HG03175 (cell line): ENCODE measurements at regions not wholly inside any gene's neighbourhood (a gene's known extent, or its start where the extent isn't known, plus 50 kb on each side); places are given as distances from the start of the nearest gene placed in this dataset.

Experiments used
- ATAC-seq: cut with Tn5 transposase; IDR thresholded peaks from one replicate; pipeline ENCODE4 v1.9.1; 2021; ENCODE audit warnings: mild to moderate bottlenecking, moderate library complexity; ENCODE audit not compliant: unreplicated experiment

DNA sequence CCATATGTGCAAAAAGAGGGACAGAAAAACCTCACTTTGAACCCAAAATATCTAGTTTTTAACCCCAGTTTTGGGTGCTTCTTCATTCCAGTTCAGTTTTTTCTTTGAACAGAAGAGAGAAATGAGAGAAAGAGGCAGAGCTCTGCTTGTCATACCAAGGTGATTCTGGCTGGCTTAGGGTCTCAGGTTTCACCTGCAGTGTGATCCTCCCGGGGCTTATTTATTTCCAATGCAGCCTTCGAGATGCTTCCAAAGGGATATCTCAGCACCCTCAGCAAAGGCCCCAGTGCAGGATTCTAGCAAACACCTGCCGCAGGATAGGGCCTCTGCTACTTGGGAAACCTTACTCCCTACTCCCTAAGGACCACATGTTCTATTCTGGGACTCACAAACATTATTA lies 131.3 kb downstream of the WDR11 start:
- ATAC-seq: no peak

DNA sequence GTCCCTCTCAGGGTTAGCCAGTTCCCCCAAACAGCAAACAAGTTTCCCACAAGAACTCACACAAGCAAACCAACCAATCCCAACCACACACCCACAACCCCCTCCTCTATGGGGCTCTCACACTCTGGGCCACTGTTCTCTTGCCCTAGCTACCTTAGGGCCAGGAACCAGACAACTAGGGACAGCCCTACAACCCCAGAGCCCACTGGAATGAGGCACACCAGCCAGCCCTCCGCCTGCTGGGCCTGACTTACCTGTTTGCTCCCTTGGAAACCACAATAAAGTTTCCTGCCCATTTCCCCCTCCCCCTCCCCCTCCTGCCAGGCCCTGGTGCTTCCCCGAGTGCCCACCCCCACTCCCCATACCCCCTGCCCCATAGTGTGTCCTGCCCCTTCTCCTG lies 132.6 kb downstream of the WDR11 start:
- no peak for ATAC-seq

DNA sequence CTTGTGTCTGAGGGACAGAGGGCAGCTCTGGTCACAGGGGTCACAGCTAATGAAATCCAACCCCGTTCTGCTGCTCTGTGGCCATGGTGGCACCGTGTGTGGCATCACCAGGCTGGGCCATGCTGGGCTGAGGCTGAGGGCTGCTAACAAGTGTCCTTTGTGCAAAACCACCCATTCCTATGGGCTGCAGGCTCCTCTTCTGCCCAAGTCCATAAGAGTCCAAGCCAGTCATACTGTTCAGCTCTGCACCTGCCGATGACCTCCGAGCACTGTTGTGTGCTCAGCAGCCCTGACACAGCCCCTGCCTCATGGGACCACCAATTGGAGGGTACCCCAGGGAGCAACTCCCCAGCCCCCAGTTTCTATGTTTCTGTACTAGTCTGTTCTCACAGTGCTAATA lies 133.1 kb downstream of the WDR11 start:
- ATAC-seq: no peak

DNA sequence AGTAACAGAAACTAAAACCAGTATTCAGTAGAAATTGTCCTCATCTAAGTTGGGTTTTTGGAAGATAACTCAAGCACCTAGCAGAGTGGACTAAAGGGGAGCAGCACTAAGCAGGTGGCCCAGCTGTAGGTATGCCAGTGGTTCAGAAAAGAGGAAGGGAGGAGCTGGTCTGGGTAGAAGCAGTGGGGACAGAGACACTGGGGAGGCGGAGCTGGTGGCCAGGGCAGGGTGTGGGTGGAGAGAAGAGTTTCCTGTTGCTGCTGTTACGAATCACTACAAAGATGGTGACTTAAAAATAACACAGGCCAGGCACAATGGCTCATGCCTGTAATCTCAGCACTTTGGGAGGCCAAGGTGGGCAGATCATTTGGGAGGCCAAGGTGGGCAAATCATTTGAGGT lies 136.2 kb downstream of the WDR11 start:
- ATAC-seq: no peak

DNA sequence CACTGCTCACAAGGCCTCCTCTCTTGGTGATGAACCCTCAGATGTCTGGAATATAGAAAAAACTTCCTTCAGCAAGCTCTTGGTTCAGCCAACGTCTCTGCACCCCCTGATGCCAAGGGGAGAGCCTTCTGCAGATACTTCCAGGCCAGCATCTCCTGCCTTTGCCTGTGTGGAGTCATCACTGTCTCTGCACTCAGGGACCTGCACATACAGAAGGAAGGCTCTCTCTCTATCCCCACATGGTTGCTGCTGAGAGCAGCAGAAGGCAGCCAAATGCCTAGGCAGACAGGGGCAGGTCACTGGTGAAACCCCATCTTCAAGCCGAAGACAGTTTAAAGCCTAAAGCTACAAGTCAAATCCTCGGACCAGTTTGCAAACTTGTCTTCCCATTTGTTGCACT lies 137.6 kb downstream of the WDR11 start:
- ATAC-seq: no peak

DNA sequence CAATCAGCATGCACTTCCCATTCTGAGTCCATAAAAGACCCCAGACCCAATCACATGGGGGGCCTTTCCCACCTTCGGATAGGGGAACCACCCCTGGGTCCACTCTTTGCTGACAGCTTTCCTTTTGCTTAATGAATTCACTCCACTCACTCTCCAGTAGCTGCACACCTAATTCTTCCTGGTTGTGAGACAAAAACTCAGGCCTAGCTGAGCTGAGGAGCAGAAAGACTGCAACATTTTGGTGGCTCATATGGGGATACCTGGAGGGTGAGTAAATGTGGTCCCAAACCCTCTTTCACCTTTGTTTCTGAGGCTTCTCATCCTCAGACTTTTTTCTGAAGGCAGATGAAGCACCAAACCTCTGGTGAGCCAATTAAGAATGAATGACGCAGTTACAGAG lies 138.1 kb downstream of the WDR11 start:
- no peak for ATAC-seq

DNA sequence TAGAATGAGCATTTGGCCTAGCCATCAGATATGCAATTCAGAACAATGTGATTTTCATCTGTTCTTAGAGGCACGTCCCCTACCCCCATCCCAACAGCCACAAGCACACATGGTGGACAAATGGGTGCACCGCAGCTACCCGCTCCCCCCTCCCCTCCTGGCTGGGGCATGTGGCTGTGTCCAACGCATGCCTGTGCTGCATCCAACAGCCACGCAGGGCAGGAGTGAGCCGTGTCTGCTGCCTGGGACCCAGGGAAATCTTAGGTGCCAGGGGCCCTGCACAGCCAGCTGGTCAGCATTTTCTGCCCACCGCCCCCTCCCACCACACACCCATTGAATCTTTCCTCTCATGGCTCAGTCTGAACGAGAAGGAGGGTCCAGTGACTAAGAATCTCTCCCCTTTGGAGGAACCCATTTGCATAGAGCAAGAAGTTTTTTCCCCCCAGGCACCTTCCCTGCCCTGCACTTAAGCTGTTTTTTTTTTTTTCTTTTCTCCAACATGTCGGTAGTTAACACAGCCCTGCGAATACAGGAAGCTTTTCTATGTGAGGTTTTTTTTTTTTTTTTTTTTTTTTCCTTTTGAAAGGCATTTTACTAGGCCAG lies 138.9 kb downstream of the WDR11 start:
- ATAC-seq: no peak

DNA sequence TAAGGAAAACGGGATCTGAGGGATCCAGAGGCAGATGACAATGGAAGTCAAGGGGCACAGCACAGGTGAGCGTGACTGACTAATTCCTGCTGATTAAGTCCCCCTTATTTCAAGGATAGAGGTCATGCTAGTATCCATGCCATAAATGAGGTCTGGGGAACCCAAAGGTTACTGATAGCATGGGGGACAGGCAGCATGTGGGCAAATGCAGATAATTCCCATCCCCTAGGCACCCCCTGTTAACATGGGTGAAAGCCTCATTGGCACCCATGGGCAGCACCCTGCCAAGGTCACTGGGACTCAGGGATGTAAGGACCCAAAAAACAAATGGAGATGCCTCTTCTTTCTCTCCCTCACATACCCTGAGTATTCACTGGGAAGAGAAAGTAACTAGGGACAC lies 139.7 kb downstream of the WDR11 start:
- ATAC-seq: no peak

DNA sequence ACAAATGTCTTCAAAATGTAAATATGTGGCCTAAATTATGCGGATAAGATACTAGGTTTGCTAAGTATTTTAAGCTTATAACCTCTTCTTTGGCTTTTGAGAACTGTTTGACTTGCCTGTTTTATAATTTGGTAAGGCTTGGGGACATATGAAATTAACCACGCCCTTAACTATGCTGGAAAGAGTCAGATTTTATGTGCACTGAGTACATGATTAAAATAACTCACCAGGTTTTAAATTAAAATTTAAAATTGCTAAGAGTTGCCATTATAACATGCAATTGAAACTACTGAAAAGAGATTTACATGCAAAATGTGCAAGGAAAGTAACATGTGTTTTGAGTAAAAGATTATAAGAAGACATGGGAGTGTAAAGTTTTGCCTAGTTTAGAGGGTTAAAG lies 141.9 kb downstream of the WDR11 start:
- no peak for ATAC-seq

DNA sequence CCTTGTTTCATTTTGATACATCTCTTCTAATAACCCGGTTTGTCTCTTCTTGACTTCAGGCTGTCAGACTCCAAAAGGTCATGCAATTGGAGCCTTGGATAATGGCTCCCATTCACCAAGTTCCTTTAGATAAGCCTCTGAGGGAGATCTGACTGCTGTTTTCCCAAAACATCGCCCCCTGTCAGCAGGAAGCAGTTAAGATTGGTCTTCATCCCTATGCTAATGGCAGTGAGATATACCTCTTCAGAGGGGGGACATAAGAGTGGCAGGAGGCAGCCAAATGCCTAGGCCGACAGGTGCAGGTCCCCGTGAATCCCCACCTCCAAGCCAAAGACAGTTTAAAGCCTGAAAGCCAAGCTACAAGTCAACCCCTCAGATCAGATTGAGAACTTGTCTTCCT lies 144.6 kb downstream of the WDR11 start:
- no peak for ATAC-seq

DNA sequence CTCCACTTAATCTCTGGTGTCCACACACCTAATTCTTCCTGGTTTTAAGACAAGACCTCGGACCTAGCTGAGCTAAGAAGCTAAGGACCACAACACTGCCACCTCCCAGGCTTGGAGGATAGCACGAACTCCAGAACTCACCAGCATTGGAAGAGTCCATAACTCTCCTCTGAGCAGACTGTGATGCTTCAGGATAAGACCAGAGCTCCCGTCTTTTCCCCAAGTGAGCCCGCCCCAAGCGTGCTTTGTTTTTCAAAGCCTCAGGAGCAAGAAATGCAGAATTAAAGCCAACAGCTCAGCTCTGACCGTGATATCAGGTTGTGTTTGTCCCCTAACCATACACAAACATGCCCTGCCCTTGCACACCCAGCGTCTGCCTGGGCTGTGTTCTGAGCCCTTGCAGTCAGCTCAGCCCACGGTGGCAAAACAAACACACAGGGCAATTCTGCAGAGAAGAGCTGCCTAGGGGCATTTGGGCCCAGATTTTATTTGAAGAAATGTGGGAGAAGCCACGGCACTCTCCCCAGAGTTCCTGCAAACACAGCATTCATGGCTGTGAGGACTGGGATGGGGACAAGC lies 145.4 kb downstream of the WDR11 start:
- no peak for ATAC-seq

DNA sequence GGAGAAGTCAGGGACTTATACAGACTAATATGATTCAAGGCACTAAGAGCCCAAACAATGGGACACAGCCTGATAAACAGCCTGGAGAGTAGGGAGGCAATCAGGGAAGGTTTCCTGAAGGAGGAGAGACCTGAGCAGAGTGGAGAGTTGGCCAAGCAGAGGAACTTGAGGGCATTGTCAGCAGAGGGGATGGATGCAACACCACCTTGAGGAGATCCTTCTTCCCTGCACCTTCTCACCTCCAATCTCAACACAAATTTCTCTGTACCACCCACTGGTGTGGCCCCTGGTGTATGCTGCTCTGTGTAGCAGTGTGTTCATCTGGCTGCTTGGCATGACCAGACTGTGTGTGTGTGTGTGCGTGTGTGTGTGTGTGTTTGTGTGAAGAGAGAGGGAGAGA lies 146.2 kb downstream of the WDR11 start:
- ATAC-seq: no peak

DNA sequence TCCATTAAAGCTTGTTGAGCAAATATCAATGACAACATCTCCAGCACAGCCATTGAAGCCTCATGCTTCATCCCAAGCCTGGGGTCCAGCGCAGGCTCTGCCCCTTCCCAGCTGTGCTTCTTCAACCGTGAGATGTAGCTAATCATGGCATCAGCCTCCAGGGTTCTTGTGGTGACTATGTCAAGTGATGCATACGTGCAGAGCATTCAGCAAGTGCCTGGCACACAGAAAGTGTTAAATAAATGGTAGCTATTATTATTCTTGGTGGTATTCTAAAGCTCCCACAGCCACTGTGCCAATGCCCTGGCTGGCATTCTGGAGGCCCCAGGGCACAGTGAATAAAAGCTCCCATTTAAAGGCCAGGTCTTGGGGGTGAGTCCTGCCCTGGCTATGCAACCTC lies 146.6 kb downstream of the WDR11 start:
- ATAC-seq: no peak

DNA sequence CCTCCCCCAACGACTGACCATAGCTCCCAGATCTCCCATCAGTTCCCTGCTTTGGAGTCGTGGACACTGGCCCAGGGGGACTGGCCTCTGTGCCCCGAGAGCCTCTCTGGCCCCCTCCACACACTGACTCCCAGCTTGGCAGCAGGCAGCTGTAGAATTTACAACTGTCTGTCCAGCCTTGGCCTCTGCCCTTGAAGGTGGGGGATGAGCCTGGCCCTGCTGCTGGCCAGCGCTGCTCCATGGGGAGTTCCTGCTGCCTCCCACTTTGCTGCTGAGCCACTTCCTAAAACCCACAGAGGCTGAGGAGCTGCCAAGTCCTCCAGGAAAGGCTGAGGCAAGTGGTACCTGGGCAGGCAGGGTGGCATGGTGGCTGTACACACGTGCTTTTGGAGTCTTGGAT lies 147.1 kb downstream of the WDR11 start:
- no peak for ATAC-seq

DNA sequence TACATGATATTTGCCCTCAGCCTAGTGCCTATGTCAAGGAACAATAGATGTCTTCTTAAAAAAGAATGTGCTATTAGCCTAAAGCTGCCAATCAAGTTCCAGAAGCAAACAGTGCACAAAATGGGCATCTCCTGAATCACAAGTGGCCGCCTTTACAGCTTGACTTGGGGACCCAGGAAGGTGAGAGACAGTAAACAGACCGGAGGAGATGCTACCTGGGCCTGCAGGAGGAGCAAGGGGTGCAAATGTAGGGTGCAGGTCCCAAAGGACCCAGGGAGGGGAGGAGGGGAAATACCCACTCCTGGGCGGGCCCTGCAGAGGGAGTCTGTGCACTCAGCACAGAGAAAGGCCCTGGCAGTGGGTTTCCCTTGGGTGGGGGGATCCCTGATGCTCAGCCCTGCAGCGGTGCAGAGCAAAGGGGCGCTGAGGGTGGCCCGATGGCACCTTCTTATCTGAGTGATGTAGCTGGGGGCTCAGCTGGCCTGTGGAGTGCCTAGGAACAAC lies 147.7 kb downstream of the WDR11 start:
- no peak for ATAC-seq

DNA sequence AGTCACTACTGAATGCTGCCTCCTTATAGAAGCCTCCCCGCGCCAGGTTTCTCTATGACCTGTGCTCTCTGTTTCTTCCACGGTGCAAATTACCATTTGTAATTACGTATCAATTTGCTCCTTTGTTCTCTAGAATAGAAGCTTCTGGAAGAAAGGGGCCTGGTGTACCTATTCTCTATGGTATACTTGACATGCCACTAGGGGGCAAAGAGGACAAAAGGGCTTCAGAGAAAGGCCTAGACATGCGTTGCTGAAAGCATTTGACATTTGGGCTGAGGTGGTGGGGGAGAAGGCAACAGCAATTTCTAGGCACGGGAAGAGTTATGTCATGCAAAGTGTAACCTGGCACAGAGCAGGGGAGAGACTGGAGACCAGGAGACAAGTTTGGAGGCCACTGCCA lies 148.7 kb downstream of the WDR11 start:
- ATAC-seq: no peak

DNA sequence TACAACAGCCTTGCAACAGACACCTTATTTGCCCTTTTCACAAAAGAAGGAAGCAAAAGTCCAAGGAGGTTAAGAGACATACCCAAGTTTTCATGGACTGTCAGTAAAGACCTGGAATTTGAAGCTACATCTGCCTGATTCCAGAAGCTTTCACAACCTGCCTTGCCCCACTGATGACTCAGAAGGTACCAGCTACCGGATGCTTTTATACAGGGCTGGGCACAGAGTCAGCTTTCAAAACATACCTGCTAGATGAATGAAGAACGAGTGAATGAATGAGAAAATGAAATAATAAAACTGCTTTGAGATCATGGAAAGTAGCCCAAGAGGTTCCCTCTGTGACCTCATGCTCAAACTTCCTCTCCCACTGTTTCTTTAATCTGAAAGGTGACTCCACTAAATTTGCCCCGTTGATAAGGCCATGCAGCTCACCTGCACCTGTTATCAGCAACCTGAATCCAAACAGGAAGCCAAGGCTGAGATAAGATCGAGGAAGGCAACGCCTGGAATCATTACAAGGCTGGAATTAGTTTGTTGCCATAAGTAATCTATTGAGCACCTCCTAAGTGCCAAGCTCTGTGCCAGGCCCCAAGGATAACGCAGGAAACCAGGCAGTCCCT lies 151.5 kb downstream of the WDR11 start:
- ATAC-seq: no peak

DNA sequence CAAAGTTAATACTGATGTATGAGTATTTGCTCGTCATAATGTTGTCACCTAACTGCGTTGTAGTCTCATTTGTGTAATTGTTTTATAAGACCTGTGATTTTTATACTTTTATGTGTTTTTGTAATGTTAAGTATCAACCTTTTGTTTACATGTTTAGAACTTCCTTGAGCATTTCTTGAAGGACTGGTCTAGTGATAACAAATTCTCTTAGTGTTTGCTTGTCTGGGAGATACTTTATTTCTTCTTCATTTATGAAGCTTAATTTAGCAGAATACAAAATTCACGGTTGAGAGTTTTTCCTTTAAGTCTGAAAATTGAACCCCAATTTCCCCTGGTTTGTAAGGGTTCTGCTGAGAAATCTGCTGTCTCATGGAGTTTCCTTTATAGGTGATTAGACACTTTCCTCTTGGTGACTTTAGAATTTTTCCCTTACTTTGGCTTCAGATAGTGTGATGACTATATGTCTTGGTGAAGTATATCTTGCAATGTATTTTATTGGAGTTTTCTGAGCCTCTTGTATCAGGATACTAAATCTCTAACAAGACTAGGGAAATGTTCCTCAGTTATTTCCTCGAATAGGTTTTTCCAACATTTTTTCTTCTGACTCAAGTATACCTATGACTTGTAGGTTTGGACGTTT lies 154.9 kb downstream of the WDR11 start:
- ATAC-seq: no peak

DNA sequence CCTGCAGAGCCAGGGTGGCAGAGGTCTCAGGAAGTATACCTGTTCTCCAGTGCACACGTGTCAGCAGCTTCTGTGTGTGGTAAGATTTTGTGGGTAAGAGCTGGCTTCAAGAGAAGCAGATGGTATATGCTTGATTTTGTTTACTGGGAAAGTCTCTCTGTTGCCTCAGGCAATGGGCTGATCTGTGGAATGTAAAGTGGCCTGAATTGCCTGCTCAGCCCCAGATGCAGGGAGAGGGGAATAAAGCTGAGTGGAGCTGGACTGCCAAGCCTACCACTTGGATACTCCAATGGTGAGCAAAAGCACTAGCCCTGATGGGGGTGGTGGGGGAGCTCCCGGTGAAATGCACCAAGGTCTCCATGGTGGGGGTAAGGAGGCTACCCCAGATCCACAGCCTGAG lies 156.1 kb downstream of the WDR11 start:
- no peak for ATAC-seq

DNA sequence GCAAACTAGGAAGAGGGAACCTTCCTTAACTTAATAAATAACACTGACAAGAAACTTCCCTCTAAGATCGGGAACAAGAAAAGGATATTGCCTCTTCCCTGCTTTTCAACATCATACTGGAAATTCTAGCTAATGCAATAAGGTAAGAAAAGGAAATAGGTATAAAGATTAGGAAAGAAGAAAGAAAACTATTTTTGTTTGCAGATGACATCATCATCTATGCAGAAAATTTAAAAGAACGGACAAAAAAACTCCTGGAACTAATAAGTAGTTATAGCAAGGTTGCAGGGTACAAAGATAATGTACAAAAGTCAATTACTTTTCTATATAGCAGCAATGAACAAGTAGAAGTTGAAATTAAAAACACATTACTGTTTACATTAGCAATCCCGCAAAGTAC lies 164.8 kb downstream of the WDR11 start:
- no peak for ATAC-seq

DNA sequence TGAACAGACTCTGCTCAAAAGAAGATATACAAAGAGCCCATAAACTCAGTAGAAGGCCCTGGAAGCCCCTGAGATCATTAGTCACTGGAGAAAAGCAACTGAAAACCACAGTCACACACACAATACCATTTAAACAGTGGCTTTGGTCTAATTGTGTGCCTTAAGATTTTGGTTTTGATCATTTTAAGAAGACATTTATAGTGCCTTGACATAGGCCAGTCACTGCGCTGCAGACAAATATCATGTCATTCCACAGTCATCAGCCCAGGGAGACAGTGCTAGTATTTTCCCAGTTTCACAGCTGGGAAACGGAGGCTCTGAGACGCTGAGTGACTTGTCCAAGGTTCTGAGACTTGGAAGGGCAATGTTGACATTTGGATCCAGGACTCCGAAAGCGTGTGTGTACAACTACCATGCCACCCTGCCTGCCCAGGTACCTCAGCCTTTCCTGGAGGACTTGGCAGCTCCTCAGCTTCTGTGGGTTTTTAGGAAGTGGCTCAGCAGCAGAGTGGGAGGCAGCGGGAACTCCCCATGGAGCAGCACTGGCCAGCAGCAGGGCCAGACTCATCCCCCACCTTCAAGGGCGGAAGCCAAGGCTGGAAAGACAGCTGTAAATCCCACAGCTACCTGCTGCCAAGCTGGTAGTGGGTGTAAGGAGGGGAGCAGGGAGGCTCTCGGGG lies 173.9 kb downstream of the WDR11 start:
- no peak for ATAC-seq

DNA sequence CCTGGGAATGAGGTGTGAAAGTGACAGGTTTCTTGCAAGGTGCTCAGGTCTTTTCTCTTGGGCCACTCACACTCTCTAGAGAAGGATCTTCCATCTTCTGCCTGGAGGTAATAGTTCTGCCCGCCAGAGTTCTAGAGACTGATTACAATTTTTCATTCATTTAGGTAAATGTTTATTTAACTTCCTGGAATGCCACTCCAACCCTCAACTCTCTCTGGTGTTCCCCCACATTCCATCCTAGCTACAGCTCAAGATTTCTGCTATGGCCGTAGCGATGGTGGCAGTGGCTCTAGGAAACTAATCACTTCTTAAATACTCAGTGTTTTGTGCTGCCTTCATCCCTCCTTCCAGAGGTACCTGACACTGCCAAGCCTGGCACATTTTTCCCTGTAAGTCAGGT lies 174.6 kb downstream of the WDR11 start:
- no peak for ATAC-seq
